Loucy (cell line): ENCODE measurements at regions not wholly inside any gene's neighbourhood (a gene's known extent, or its start where the extent isn't known, plus 50 kb on each side); places are given as distances from the start of the nearest gene placed in this dataset.

Source experiments
- EZH2phosphoT487 ChIP-seq: fragments of 200-600 bp; IDR thresholded peaks from 2 replicates; pipeline ENCODE4 v1.6.1; 2018; ENCODE audit warnings: antibody characterized with exemption, mild to moderate bottlenecking, moderate library complexity, borderline replicate concordance
- TF ChIP-seq, protein P1 (sequence below): fragments of 200-600 bp; sonication (generic); conservative IDR thresholded peaks from 2 replicates; pipeline ENCODE4 v1.5.1; 2014; ENCODE audit warnings: mild to moderate bottlenecking, antibody characterized with exemption, low read length

DNA sequence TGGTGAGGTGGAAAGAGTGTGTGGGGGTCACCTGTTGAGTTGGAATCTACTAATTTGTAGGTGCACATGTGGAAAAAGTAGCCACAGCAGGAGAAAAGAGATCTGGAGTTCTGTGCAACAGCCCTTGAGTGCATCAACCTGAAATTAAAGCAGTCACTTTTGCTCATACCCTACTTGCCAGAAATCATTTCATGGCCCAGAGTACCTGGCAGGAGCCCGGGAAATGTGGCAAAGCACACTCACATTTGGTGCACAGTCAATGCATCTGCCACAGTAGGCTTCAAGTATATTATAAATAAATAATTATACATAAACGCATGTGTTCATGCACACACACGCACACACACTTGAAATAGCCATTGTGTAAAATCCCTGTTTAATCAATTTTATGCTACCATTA is 203.0 kb downstream of the ICE1 start:
- TF ChIP-seq, protein P1, sequence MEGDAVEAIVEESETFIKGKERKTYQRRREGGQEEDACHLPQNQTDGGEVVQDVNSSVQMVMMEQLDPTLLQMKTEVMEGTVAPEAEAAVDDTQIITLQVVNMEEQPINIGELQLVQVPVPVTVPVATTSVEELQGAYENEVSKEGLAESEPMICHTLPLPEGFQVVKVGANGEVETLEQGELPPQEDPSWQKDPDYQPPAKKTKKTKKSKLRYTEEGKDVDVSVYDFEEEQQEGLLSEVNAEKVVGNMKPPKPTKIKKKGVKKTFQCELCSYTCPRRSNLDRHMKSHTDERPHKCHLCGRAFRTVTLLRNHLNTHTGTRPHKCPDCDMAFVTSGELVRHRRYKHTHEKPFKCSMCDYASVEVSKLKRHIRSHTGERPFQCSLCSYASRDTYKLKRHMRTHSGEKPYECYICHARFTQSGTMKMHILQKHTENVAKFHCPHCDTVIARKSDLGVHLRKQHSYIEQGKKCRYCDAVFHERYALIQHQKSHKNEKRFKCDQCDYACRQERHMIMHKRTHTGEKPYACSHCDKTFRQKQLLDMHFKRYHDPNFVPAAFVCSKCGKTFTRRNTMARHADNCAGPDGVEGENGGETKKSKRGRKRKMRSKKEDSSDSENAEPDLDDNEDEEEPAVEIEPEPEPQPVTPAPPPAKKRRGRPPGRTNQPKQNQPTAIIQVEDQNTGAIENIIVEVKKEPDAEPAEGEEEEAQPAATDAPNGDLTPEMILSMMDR = no peak
- TF ChIP-seq EZH2phosphoT487 = no peak
